Activated gamma-delta T cell treated with anti-CD3 and anti-CD28 coated beads, Interleukin-2, amount 50 U/mL, for 16 hours (primary cell): ENCODE measurements at regions not wholly inside any gene's neighbourhood (a gene's known extent, or its start where the extent isn't known, plus 50 kb on each side); places are given as distances from the start of the nearest gene placed in this dataset.
"Not testable (repeated sequence)": the region's sequence is repeated elsewhere in the genome, so short reads cannot be mapped to it uniquely, and the experiment has no call there.

Experiments
- DNase-seq: peaks from one replicate; pipeline ENCODE4 v3.0.0-alpha.2; 2020; ENCODE audit warnings: low read depth

GRCh38 chr10:130351466-130352290 lies 215.5 kb downstream of the GLRX3 start:
- DNase-seq: no peak

DNA sequence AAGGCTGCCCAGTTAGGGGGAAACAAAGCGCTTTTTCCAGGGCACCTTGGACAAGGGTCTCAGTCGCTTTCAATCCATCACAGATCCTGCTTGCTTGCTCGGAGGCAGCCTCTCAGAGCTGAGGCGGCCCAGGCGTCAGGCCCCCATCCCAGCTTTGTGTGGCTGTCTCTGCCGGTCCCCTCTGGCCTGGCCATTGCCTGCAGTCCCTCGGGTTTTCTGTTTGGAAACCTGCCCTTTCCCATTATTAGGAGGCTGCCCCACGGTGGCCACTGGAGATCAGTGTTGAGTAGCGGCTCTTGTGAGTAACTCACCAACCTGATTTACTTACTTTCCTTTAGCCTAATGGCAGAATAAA lies 216.1 kb downstream of the GLRX3 start:
- no peak for DNase-seq

DNA sequence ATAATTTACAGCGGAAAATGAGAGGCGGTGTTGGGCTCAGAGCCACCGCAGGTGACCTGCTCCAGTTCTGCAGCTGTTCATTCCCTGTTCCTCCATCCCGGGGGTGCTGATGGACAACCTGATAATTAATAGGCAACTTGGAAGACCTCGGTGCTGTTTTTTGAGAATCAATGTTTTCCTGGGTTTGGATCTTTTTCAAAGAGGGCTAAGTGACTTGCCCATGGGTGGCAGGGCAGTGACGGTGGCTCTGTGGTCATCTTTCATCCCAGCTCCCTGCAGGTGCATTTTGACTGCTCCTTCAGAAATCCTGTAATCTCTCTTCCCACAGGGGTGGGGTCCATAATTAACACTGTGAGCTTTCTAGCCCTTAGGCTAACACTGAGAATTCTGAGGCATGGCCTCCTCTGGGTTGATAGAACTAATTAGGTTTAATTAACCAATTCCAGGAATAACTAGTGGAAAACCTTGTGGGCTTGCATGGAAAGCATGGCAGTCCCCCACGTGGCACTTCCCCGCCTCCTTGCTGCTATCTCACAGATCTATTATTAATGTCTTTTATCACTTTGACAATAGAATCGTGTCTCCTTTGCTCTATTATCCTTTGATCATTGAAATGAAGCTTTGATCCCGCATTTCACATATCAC lies 217.9 kb downstream of the GLRX3 start:
- no peak for DNase-seq

DNA sequence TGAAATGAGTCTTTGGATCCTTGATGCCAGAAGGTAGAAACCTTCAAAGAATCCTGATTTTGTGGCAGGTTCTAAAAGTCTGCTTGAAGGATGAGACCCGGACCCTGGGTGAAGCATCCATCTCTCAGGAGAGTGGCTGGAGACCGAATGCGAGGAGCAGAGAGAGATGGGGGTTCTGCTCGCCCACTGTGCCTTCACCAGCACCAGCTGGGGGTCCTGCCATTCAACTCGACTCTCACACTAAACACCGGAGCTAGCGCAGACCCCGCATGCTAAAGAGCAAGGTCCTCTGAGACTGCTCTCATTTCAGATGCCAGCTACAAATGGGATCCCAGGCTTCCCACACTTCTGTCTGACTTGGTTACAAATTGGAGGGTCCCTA lies 218.4 kb downstream of the GLRX3 start:
- no peak for DNase-seq

- DNase-seq: no peak
These were observed 219.0 kb downstream of the GLRX3 start for GRCh38 chr10:130354976-130355795.

DNA sequence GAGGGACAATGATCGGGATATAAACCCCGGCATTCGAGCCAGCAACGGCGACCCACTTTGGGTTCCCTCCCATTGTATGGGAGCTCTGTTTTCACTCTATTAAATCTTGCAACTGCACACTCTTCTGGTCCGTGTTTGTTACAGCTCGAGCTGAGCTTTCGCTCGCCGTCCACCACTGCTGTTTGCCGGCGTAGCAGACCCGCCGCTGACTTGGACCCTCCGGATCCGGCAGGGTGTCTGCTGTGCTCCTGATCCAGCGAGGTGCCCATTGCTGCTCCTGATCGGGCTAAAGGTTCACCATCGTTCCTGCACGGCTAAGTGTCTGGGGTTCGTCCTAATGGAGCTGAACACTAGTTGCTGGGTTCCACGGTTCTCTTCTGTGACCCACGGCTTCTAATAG lies 220.2 kb downstream of the GLRX3 start:
- DNase-seq: not testable (repeated sequence)

DNA sequence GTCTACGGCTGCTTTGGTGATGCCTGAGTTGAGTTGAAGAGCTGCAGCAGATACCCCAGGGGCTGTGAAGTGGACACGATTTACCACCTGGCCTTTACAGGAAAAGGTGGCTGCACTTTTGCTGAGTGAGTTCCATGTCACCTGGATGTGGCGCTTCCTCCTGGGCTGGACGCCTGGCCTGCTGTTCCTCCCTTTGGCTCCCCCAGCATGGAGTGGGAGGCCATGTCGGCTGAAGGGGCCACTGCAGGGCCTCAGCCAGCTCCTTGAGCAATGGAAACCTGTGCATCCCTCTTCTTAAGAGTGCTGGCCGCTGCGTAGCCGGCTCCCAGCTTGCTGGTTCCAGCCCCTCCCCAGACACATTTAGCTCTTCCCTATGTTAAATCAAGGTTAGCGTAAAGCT lies 221.0 kb downstream of the GLRX3 start:
- DNase-seq: no peak

DNA sequence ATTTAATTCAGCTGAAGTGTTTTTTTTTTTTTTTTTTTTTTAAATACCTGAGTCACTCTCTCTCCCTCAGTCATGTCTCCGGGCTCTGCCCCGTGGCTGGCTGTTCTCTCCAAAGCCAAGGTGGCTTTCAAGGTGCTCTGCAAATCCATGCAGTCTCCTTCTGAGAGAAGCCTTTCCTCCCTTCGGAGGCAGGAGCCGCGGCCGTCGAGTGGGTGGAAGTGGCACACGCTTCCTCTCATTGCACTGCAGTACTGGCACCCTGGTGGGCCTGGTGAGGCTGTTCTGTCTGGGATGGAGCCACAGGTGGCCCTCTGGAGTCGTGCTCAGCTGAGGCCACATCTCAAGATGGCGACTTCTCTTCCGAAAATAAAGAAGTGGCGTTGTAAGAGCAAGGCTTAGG lies 221.8 kb downstream of the GLRX3 start:
- no peak for DNase-seq

- no peak for DNase-seq
These were observed 222.9 kb downstream of the GLRX3 start for GRCh38 chr10:130358981-130359650.

- no peak for DNase-seq
These were observed 223.5 kb downstream of the GLRX3 start for GRCh38 chr10:130359711-130360110.

DNA sequence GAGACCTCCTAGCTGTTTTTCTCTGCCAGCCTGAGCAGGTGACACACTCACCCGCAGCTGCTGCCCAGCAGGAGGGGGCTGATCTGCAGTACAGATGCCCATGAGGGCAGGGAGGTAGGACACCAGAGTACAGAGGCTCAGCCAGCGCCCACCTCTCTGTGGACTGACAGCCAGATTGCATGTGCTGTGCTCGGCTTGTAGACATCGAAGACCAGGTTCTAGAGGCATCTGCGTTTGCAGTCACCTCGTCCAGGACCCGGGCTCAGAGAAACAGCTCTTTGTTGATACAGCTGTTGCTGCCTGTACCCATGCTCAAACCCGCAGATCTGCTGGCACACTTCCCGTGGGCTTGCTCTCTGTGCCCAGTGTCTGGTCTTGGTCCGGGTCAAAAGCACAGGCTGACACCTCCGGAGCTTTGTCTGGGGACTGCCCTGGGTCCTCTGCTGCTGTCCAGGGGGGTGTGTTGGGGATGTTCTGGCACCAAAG lies 224.7 kb downstream of the GLRX3 start:
- DNase-seq: no peak

DNA sequence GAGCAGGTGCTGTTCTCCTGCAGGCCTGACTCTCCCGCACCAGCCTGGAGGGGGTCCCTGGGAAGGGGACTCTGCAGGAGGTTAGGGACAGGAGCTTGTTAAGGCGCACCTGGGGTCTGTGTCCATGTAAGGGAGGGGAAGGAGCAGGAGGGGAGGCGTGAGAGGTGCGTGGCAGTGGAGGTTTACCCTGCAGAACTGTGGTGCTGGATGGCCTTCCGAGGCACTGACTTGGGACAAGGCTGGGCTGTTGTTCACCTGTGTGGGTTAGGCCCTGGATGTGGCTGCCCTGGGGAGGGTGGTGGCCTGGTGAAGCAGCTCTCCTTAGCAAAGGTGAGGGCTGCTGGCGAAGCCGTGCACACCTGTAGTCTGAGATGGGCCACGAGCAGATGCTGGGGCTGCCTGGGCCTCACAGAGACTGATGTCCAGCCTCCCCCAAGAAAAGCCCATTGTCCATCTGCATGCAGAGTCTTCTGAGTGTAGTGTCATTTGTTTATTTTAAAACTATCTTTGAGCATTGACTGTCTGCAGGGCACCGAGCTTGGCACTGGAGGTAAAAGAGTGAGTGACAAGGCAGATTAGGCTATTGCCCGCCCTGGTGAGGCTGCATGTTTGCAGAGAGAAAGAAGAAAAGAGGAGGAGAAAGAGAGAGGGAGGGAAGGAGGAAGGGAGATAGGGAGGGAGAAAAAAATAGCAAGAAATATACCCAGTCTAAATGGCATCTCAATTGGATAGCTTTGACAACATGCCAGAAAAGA lies 225.3 kb downstream of the GLRX3 start:
- DNase-seq: no peak

DNA sequence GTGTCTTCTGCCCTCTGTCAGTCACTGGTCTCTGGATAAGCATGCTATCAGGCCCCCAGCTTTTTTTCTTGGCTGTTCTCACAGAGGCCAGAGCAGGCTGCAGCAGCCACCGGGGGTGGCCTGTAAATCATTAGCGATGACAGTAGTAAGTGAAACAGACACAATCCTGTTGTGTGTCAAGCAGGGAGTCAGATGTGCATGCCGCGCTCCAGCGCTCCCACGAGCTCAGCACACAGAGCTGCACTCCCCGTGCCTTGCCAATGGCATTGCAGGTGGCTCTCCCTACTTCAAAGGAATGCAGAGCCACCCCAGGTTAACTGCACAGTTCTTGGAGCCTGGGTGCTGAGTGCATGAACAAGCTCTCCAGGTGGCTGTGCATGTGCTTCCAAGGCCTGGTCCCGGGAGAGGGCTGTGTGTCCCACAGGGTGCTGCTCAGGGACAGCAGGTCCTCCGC lies 226.1 kb downstream of the GLRX3 start:
- no peak for DNase-seq

GRCh38 chr10:130363051-130363450 lies 226.9 kb downstream of the GLRX3 start:
- no peak for DNase-seq

GRCh38 chr10:130363899-130364445 lies 227.8 kb downstream of the GLRX3 start:
- DNase-seq: no peak

DNA sequence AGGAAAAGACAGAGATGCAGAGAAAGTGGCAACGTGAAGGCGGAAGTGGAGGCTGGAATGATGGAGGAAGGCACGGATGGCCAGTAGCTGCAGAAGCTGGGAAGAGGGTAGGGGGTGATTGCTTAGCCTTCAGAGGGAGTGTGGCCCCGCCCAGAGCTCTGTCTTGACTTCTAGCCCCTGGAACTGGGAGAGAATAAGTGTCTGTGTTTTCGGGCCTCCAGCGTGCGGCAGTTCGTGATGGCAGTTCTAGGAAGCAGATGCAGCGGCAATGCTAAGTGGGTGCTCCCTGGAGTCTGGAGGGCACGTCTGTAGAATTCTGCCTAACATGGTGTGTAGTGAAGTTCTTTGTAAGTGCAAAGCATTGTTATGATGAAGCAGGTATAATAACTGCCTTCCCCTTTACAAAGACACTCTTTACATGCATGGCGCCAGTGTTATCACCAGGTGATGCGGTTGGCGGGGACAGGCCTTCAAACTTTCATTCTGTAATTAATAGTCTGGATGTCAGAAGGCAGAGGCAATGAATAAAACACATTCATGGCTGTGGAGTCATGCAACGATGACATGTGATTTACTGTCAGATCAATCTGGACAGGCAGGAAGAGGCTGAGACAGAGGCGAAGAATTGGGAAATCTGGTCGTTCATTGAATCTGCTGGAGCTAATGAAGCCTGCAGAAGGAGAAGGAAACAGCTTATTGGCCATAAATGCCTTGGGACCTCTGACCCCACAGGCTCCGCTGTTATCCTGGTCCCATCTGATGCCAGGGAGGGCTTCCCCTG lies 228.6 kb downstream of the GLRX3 start:
- no peak for DNase-seq

DNA sequence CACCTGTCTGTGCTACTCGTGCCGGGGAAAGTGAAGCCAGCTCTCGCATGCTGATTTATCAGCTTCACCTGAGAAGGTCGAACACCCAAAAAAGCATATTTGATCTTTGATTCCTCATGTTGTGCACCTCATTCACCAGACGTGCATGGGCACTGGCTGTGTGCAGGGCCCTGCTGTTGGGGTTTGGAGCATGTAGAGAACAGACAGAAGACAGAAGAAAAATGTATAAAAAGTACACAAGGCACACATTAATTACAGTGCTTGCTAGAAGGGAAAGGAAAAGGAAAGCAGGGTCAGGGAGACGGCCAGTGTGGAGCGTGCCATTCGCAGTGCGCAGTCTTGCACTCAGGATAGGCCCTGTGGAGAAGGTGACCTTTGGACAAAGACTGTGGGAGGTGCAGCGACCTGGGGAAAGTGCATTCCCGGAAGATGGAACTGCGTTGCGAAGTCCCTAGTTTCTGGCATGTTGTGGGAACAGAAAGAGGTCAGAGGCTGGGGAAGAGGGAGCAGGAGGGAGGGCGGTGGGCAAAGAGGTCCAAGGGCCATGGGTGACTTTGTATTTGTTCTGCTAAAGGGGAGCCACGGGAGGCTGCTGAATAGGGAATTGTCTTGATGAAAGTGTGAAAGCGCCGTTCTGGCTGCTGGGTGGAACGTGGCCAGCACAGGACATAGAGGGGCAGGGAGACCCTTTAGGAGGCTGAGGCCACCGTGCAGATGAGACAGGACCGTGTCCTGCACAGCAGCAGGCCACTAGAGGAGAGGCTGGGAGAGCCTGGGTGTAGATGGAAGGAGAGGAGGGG lies 232.8 kb downstream of the GLRX3 start:
- DNase-seq: no peak

GRCh38 chr10:130369645-130370381 lies 233.6 kb downstream of the GLRX3 start:
- DNase-seq: no peak

GRCh38 chr10:130370721-130371120 lies 234.5 kb downstream of the GLRX3 start:
- no peak for DNase-seq
